Fibroblast of skin of left biceps (primary cell): ENCODE measurements at regions not wholly inside any gene's neighbourhood (a gene's known extent, or its start where the extent isn't known, plus 50 kb on each side); places are given as distances from the start of the nearest gene placed in this dataset.

ENCODE experiments used
- DNase-seq, 2 experiments: peaks; one replicate each; pipeline ENCODE4 v3.0.0-alpha.2; 2013; ENCODE audit warnings: low read depth in 2 of 2

- no peak for DNase-seq
Measured at GRCh38 chr11:128328955-128329551, 258.3 kb downstream of the ETS1 start.

GRCh38 chr11:128327274-128327673 lies 260.1 kb downstream of the ETS1 start:
- DNase-seq = no peak

- DNase-seq = no peak
Measured at GRCh38 chr11:128326791-128327190, 260.6 kb downstream of the ETS1 start.

GRCh38 chr11:128324531-128325141 lies 262.7 kb downstream of the ETS1 start:
- DNase-seq = no peak

GRCh38 chr11:128324051-128324481 lies 263.3 kb downstream of the ETS1 start:
- DNase-seq = no peak

GRCh38 chr11:128323381-128323780 lies 264.0 kb downstream of the ETS1 start:
- DNase-seq = no peak

- DNase-seq = no peak
Measured at GRCh38 chr11:128318856-128319474, 268.4 kb downstream of the ETS1 start.

GRCh38 chr11:128316541-128317227 lies 270.7 kb downstream of the ETS1 start:
- DNase-seq = no peak

GRCh38 chr11:128315933-128316332 lies 271.4 kb downstream of the ETS1 start:
- DNase-seq = no peak

GRCh38 chr11:128313931-128314330 lies 273.4 kb downstream of the ETS1 start:
- no peak for DNase-seq

GRCh38 chr11:128311742-128312719 lies 275.3 kb downstream of the ETS1 start:
- DNase-seq = no peak

GRCh38 chr11:128310676-128311445 lies 276.5 kb downstream of the ETS1 start:
- no peak for DNase-seq

GRCh38 chr11:128310005-128310404 lies 277.4 kb downstream of the ETS1 start:
- no peak for DNase-seq

- no peak for DNase-seq
Measured at GRCh38 chr11:128308794-128309193, 278.6 kb downstream of the ETS1 start.

GRCh38 chr11:128305588-128305987 lies 281.8 kb downstream of the ETS1 start:
- DNase-seq = no peak

GRCh38 chr11:128304666-128305485 lies 282.5 kb downstream of the ETS1 start:
- DNase-seq = no peak

- no peak for DNase-seq
Measured at GRCh38 chr11:128304116-128304515, 283.2 kb downstream of the ETS1 start.

GRCh38 chr11:128303383-128303782 lies 284.0 kb downstream of the ETS1 start:
- no peak for DNase-seq

GRCh38 chr11:128302425-128303186 lies 284.8 kb downstream of the ETS1 start:
- no peak for DNase-seq
